RWPE2 (cell line): ENCODE measurements at regions not wholly inside any gene's neighbourhood (a gene's known extent, or its start where the extent isn't known, plus 50 kb on each side); places are given as distances from the start of the nearest gene placed in this dataset.

Experiments
- ATAC-seq: fragments of 200-7000 bp; cut with Tn5 transposase; 3 replicates; pipeline ENCODE4 v1.9.1; 2021; ENCODE audit warnings: low read depth
- DNase-seq: peaks from one replicate; pipeline ENCODE4 v3.0.0-alpha.2; 2020; ENCODE audit warnings: low spot score
- H3K27ac ChIP-seq: fragments of 450-650 bp; 2 replicates; pipeline ENCODE4 v1.5.1; 2017; ENCODE audit warnings: mild to moderate bottlenecking; ENCODE audit not compliant: poor library complexity, severe bottlenecking
- H3K27me3 ChIP-seq: fragments of 250-450 bp; sonication (Bioruptor Pico); 2 replicates; pipeline ENCODE4 v1.5.1; 2021; ENCODE audit warnings: mild to moderate bottlenecking, moderate library complexity; ENCODE audit not compliant: insufficient read depth, poor library complexity, severe bottlenecking
- H3K36me3 ChIP-seq: fragments of 250-450 bp; sonication (Bioruptor Pico); 2 replicates; pipeline ENCODE4 v1.5.1; 2020; ENCODE audit warnings: low read depth, mild to moderate bottlenecking, moderate library complexity
- H3K4me1 ChIP-seq: fragments of 250-450 bp; sonication (Bioruptor Pico); 2 replicates; pipeline ENCODE4 v1.5.1; 2021; ENCODE audit warnings: mild to moderate bottlenecking, moderate library complexity; ENCODE audit not compliant: insufficient read depth, poor library complexity, severe bottlenecking
- H3K4me3 ChIP-seq: fragments of 250-450 bp; sonication (Bioruptor Pico); 2 replicates; pipeline ENCODE4 v1.5.1; 2021; ENCODE audit warnings: mild to moderate bottlenecking, moderate library complexity; ENCODE audit not compliant: severe bottlenecking
- H3K9me3 ChIP-seq: fragments of 250-450 bp; sonication (Bioruptor Pico); 2 replicates; pipeline ENCODE4 v1.5.1; 2021; ENCODE audit warnings: mild to moderate bottlenecking, moderate library complexity; ENCODE audit not compliant: severe bottlenecking
- TF ChIP-seq, protein P1 (sequence below): fragments of 450-650 bp; IDR thresholded peaks from one replicate; pipeline ENCODE4 v1.5.1; 2017; ENCODE audit warnings: mild to moderate bottlenecking, moderate library complexity; ENCODE audit not compliant: poor library complexity, severe bottlenecking

DNA sequence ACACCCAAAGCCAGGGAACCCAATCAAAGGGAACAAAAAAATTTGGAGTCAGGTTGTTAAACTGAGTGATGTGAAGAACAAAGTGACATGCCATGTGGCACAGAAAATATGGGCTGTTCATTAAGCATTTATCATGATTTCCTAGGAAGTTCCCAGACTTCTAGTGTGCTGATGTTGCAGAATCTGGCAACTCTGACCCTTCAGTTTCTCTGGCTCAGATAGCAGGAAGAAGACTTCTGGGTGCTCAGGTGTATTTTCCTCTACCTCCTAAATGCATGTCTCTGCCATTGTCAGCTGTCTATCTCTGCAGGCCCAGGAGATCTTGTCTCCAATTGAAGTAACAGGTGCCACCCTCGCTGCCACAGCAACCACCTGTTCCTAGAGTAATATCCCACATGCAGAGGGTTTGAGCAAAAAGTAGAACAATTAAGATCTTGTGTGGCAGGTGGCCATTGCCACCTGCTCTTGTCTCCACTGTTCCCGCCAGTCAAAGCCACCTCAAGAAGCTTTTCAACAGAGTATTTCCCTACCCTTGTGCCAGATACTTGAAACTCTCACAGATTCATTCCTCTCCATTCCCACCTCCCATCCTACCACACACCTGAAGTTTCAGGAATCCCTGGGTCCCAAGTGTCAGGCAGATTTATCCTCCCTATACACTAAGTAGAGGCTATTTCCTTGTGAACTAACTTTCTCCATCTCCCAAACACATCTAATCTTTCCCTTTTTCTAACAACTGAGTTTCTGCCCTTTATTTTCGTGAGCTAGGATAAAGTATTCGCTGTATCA is 533.7 kb upstream of the CHAC2 start:
- Histone ChIP-seq H3K27ac (no peak overlapping the region), H3K36me3 (no peaks in the 10 kb centered on the region), H3K27me3 (no peaks in the 10 kb centered on the region), H3K4me1 (no peaks in the 10 kb centered on the region), H3K9me3 (no peaks in the 10 kb centered on the region), H3K4me3 (no peak overlapping the region)
- no peak for DNase-seq
- TF ChIP-seq, protein P1, sequence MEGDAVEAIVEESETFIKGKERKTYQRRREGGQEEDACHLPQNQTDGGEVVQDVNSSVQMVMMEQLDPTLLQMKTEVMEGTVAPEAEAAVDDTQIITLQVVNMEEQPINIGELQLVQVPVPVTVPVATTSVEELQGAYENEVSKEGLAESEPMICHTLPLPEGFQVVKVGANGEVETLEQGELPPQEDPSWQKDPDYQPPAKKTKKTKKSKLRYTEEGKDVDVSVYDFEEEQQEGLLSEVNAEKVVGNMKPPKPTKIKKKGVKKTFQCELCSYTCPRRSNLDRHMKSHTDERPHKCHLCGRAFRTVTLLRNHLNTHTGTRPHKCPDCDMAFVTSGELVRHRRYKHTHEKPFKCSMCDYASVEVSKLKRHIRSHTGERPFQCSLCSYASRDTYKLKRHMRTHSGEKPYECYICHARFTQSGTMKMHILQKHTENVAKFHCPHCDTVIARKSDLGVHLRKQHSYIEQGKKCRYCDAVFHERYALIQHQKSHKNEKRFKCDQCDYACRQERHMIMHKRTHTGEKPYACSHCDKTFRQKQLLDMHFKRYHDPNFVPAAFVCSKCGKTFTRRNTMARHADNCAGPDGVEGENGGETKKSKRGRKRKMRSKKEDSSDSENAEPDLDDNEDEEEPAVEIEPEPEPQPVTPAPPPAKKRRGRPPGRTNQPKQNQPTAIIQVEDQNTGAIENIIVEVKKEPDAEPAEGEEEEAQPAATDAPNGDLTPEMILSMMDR: no peak
- ATAC-seq: no peak

DNA sequence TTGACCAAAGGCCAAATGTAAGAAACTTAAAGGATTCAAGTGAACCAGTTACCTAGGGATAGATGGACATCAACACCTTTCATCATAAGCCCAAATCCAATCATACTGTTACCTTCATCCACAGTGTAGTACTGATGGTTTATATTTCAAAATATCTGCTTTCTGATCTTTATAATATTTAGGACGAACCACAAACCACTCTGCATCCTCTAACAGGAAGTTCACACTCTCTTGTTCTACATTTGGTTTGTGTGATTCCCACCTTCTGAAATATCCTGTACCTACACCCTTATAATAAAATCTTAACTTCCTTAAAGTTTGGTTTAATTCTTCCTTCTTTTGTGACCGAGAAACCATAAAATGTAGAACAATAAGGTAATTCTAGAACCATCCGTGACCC is 535.7 kb upstream of the CHAC2 start:
- H3K36me3 ChIP-seq: no peaks in the 10 kb centered on the region
- H3K9me3 ChIP-seq: no peaks in the 10 kb centered on the region
- DNase-seq (no peak), ATAC-seq (no peak)
- H3K4me3 ChIP-seq: no peak overlapping the region
- H3K27ac ChIP-seq: no peak overlapping the region
- no peaks in the 10 kb centered on the region for H3K27me3 ChIP-seq
- TF ChIP-seq, protein P1: no peak
- H3K4me1 ChIP-seq: no peaks in the 10 kb centered on the region

DNA sequence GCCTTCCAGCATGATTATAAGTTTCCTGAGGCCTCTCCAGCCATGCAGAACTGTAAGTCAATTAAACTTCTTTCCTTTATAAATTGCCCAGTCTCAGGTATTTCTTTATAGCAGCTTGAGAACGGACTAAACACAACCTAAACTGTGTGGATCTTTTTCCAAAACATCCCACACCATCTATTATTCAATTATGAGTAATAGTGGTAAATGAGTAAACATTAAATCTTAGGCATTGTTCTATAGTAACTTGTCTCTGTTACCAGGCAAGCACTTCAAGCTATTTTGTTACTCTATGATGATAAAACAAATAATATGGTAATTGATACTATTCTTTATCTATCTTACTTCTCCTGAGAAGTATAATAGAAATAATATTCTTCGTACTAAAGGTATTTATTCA is 536.9 kb upstream of the CHAC2 start:
- no peaks in the 10 kb centered on the region for H3K9me3 ChIP-seq
- H3K27me3 ChIP-seq: no peaks in the 10 kb centered on the region
- H3K36me3 ChIP-seq: no peaks in the 10 kb centered on the region
- ATAC-seq (0 out of 3 replicates have a peak, but pooled peaks have one; percentile 35), DNase-seq (no peak)
- no peaks in the 10 kb centered on the region for H3K4me1 ChIP-seq
- no peak overlapping the region for H3K27ac ChIP-seq
- TF ChIP-seq, protein P1: no peak
- H3K4me3 ChIP-seq: no peak overlapping the region

DNA sequence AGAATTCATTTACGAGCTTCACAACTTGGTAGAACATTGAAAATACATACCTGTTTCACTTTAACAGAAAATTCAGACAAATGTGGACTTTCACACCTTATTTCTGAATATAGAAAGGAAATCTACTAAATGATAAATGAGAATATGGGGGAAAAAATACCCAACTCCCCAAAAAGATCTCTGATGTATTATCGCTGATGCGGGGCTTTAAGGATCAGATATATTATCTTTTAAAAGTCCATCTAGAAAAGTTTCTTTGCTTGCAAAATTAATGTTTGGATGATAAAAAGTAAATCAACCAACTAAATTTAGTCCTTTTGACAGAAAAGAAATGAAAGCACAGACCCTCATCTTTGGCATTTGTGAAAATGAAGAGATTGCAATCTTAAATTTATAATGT is 540.1 kb upstream of the CHAC2 start:
- Histone ChIP-seq H3K4me1 (no peaks in the 10 kb centered on the region), H3K27ac (no peak overlapping the region), H3K36me3 (no peaks in the 10 kb centered on the region), H3K27me3 (no peaks in the 10 kb centered on the region), H3K4me3 (no peak overlapping the region), H3K9me3 (no peaks in the 10 kb centered on the region)
- no peak for DNase-seq
- no peak for ATAC-seq
- TF ChIP-seq, protein P1: no peak

DNA sequence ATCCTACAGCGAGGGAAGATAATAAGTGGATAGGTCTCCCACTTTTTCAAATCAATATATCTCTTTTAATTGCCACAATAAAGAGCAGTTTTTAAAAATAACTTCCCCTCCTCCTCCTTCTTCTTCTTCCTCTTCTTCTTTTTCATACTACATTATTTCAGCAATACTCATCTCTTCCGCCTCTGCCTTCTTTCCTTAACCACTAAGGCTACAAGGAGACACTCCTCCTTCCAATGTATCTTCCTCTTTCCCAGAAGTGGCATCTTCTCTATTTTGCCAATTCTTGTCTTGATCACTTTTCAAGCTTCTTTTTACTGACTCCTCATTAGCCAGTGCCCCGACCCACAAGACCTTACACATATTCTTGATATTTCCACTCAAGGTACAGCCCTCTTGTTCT is 546.6 kb upstream of the CHAC2 start:
- no peaks in the 10 kb centered on the region for H3K4me1 ChIP-seq
- no peak overlapping the region for H3K4me3 ChIP-seq
- TF ChIP-seq, protein P1: no peak
- H3K36me3 ChIP-seq: no peaks in the 10 kb centered on the region
- DNase-seq (no peak), ATAC-seq (no peak)
- no peak overlapping the region for H3K27ac ChIP-seq
- no peaks in the 10 kb centered on the region for H3K9me3 ChIP-seq
- H3K27me3 ChIP-seq: no peaks in the 10 kb centered on the region
